Nucleus accumbens (tissue), 56 donors: ENCODE measurements at regions not wholly inside any gene's neighbourhood (a gene's known extent, or its start where the extent isn't known, plus 50 kb on each side); places are given as distances from the start of the nearest gene placed in this dataset.
A peak's percentile ranks its signal among the peaks of the same experiment; 100 is the strongest.

Experiments
- DNase-seq, 56 donors: peaks; one replicate each; lab custom pipeline; 2025; lab: John Stamatoyannopoulos, UW

DNA sequence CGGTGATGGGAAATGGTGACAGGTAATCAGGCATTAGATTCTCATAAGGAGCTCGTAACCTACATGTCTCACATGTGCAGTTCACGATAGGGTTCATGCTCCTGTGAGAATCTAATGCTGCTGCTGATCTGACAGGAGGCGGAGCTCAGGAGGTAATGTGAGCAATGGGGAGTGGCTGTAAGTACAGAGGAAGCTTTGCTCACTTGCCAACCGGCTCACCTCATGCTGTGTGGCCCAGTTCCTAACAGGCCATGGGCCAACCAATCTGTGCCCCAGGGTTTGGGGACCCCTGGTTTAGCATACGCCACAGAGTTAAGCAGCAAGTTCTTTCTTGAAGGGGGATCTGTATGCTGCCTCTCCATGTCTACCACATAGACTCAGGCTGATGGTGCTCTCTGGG lies 133.1 kb downstream of the IQUB start:
- no peak for DNase-seq

- DNase-seq = no peak
Measured at GRCh38 chr7:123400196-123400595, 134.2 kb downstream of the IQUB start.

GRCh38 chr7:123398921-123399320 lies 135.5 kb downstream of the IQUB start:
- no peak for DNase-seq

DNA sequence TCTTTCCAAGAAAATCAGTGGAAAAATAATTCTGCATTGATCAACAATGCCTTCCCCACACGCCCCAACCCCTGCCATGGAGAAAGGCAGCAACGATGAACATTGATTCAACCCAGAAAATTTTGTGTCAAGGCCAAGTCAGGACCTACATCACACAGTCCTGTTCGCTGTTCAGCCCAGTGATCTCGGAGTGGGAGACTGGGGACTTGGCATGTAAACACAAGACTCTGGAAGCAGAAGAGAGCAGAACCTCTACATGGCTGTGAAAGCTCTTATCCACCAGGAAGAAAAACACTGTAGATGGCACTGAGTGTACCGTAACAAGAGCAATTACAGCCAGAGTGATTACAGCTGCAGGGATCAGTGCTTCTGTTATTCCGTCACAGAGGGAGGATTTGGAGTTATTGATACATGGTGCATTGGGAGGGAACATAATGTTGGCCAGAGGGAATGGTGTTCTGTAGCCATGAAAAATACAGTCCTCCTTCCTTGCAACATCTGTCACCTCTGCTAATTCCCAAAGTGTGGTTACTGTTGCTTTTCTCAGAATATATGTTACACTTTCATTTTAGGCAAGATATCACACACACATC lies 136.6 kb downstream of the IQUB start:
- no peak for DNase-seq

GRCh38 chr7:123393623-123394022 lies 140.8 kb downstream of the IQUB start:
- no peak for DNase-seq

DNA sequence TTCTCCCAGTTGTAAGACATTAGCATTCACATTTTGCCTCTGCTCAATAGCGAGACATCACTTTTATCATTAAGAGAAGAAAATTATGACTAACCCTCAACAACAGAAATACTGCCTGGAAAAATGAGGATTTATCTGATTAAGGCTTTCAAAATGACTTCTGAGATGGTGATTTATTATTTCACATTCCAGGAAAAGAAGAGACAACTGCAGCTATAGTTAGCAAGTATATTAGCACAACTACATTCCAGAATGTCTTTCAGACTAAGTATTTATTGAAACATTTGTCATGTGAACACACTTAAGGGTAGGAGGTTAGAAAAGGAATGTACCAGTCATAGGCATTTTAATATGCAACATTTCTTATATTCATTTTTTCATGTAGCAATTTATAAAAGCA lies 162.0 kb downstream of the IQUB start:
- DNase-seq = no peak

DNA sequence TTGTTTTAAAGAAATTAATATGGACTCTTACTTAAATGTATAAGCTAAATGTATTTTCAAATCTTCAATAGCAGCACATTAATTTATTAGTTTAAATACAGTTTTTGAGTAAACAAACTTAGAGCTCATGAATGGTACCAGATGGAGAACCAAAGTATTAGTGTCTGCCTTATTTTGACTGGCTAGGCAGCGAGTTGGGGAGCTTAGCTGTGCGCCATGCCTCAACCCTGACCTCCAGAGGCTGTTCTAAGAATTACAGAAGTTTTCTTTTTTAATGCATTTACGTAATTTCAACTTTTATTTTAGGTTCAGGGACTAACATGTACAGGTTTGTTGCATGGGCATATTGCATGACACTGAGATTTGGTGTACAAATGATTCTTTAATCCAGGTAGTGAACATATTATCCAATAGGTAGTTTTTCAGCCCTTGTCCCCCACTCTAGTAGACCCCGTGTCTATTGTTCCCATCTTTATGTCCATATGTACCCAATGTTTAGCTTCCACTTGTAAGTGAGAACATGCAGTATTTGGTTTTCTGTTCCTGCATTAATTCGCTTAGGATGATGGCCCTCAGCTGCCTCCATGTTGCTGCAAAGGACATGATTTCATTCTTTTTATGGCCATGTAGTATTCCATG lies 166.8 kb downstream of the IQUB start:
- no peak for DNase-seq

DNA sequence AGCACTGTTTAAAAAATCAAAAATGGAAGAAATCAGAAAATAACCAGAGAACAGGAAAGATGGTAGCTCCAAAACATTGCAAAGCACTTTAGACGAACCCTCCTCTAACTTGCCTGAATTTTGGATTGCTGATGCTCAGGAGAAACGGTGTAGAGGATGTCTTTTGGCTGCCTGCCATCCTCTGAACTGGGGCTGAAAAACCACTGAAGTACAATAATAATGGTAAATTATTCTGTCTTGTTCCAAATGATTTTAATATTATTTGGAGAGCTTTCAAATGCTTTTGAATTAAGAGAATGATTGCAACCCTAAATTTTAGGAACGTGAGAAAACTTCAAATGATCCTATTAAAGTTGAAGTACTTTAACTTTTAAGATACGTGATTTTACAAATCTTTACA lies 167.3 kb upstream of the SLC13A1 start:
- DNase-seq = no peak

- DNase-seq = no peak
Measured at GRCh38 chr7:123366626-123367025, 166.9 kb upstream of the SLC13A1 start.

- DNase-seq = no peak
Measured at GRCh38 chr7:123360631-123361030, 160.9 kb upstream of the SLC13A1 start.

DNA sequence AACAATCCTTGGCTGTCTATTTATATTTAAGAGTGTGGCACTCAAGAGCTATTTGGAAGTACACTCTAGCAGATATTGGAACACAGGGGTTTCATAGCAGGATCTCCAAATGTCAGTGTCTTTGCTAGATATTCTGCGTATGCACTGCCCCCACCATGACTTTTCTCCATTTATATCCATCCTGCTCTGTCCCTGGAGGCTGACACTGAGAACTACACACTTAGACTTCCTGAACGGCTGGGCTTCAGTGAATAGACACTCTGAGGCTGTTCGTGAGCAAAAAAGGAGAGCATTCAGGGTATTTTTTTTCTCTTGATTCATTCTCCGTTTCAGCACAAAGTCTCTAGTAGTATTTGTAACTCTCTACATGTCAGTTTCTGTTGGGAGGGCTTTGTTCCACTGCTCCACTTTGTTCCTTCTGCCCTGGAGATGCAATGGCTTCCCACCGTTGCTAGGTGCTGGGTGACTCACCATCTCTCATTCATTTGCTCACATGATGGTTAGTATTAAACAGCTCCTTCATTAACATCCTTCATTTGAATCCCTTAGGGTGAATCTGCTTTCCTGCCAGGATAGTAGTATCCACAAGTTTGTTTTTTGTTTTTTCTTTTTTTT lies 155.9 kb upstream of the SLC13A1 start:
- DNase-seq = peak in 37 of 56 donors; percentile 1 to 74 (median 18)

DNA sequence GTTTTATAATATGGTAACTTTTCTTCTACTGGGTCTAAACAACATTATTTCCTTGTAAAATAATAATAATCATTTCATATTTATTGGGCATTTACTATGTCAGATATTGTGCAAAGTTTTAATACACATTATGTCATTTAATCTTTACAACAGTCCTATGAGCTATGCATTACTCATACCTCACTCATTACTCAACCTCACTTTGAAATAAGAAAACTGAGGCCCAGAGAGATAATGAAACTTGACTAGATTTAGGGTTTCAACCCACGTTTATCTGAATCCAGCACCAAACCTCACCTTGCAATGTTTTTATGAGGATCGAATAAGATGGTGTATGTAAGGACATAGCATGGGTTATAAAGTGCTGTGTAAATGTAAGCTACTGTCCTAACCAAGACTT lies 153.2 kb upstream of the SLC13A1 start:
- no peak for DNase-seq

DNA sequence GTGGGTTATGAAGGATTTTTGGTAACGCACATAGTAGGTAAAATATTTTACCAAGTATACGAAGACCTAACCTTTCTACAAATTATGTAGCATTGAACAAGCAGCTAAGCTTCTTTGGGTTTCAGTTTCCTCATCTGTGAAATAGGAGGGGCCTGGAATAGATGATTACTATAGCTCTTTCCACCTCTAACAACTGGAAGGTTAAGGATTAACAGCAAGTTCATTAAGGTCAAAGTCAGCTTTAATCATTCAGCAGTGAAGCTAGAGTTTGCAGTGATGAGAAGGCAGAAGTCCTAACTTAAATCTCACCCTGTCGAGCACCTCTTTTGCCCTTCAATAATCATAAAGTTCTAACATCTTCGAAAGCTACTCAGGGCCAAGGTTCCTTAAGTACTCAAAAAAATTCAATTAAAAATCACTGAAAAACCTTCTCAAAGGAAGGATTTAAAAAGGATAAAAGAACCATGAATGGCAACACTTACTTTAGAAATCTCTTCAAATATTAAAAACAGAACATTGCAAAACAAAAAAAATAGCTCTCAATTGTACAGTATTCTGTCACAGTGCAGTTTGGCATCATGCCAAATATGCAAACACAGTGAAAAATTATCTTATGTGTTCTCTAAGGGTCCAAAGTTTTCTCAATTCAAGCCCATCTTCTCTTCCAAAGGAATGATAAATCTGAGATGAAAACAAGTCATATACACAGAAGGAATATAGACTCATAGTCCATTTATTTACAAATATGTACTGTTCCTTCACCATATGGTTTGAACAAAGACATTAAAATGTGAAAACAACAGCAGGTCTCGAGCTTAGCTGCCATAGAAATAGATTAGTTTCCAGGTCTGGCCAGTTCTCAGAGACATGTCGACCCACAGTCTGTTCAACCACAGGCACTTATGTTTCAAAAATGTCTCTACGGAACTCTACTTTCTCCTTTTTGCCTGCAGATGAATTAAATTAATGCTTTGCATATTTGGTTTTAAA lies 152.0 kb upstream of the SLC13A1 start:
- no peak for DNase-seq

DNA sequence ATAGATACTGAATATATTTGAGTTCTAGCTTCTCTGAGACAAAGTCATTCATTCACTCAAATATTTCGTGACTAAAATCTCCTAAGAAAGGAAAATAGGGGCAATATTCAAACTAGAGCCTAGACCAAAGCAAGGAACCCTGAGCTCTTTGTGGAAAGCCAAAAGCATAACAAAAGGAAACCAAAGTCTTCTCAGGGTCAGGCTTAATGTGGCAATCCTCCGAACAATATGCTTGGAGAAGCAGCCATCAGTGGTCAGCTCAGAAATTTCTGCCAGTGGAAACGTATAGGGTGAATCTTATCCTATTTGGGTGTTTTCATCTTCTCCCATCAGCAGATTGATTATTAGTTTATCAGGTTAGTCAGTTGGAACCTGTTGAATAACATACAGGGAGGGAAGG lies 151.3 kb upstream of the SLC13A1 start:
- DNase-seq = no peak

DNA sequence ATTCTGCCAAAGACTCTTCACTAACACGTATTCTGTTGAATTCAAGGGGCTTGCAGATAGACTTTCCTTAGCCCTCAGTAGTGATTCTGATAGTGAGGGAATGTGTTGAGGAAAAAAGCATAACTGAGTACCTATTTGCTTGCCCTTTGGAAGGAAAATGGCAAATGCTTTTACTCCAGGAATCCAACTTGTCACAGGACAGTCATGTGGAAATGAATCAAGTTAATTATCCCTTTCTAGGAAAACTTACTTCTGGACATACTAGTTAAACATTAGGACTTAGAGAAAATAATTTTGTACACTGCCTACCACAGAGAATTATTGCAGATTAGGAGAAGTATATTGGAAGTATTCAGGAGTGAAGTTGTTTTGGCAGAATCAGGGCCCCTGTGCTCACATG lies 148.9 kb upstream of the SLC13A1 start:
- DNase-seq = no peak

DNA sequence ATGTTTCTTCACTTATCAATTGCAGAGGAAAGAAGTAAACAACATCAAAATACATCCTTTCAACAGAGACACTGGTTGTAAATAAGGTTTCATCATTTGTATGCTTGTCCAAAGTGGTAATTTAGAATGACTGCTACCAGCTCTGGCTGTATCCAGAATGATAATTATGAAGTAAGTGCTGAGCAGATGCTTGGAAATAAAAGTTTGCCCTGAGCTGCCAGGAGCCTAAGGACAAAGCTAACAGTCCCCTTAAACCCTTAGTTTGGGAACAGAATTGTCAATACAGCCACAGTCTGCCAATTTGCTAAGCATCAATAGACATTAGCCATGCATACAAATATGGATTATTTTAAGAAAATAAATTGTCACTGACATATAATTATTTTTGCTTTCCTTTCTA lies 147.0 kb upstream of the SLC13A1 start:
- DNase-seq = peak in 6 of 56 donors; percentile 2 to 38 (median 12)

DNA sequence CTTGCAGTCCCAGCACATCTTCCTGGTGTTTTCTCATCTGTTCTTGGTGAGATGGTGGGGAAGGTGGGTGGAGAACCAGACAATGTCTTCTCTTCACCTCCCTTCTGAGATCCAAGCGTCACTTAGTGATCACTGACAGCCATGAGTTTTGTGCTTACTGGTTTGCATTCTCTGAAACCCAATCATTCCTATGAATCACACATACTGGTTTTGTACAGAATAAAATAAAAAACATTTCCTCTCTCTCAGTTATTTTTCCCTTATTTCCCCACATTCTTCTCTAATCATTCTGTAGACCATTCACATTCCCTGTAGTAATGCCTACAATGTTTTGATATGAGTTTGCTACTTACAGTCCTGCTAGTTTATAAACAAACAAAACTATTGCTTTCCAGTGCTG lies 143.8 kb upstream of the SLC13A1 start:
- DNase-seq = no peak

- no peak for DNase-seq
Measured at GRCh38 chr7:123341102-123341501, 141.3 kb upstream of the SLC13A1 start.

DNA sequence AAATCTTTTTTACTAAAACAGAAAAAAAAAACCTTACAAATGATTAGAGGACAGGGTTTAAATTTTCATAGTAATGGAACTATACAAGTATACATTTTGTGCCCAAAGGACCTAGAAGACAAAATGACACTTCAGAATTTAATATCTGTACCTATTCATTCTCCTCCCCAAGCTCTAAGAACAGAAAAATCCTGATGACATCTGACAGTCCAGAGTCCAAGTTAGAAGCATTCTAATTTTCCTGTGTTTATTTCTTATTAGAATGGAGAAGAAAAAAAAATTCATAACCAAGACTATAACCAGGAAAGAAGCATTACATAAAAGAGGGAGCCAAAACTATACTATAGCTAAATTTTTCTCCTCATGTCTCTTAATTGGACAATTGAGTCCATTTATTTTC lies 138.9 kb upstream of the SLC13A1 start:
- DNase-seq = no peak

DNA sequence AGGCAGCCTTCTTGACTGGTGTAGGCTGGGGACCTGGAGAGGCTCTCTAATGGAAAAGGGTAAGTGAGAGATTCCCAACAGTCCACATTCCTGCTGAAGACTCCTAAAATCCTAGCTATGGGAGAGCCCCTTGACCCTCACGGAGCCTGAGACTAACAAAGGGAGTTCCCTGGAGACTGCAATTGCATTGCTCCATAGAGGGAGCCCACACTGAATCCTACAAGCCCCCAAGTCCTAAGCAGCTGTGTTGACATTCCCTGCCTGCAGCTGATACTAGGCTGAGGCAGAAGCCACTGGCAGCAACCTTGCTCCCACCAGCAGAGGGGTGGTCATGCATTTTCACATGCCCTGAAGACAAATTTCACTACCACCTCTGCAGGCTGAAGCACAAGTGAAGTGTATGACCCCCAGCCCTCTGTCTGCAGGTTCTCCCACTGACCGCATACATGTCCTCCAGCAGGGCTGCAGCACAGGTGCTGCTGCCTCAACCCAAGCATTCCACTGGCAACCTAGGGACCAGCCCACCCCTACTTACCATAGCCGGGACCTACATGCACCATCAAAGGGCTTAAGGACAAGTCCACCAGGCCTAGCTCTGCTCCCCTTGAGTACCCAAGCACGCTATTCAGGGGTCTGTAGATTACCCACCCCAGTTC lies 130.3 kb upstream of the SLC13A1 start:
- no peak for DNase-seq

GRCh38 chr7:123327661-123328060 lies 127.9 kb upstream of the SLC13A1 start:
- no peak for DNase-seq
